Mammary epithelial cell (primary cell): ENCODE measurements at regions not wholly inside any gene's neighbourhood (a gene's known extent, or its start where the extent isn't known, plus 50 kb on each side); places are given as distances from the start of the nearest gene placed in this dataset.

Source experiments
- CTCF ChIP-seq, 2 donors: IDR thresholded peaks in 1 of 2; conservative IDR thresholded peaks in 1 of 2; 2 replicates each; pipeline ENCODE4 v1.5.1; 2011 to 2012; ENCODE audit warnings: inconsistent platforms in 2 of 2, low read length in 2 of 2, mild to moderate bottlenecking in 2 of 2, control low read depth in 1 of 2, low read depth in 1 of 2; ENCODE audit not compliant: insufficient read depth in 1 of 2; ENCODE audit errors: extremely low read depth in 1 of 2
- EZH2 ChIP-seq: IDR thresholded peaks from 2 replicates; pipeline ENCODE4 v1.6.1; 2012; ENCODE audit warnings: low read length, inconsistent platforms, borderline replicate concordance

DNA sequence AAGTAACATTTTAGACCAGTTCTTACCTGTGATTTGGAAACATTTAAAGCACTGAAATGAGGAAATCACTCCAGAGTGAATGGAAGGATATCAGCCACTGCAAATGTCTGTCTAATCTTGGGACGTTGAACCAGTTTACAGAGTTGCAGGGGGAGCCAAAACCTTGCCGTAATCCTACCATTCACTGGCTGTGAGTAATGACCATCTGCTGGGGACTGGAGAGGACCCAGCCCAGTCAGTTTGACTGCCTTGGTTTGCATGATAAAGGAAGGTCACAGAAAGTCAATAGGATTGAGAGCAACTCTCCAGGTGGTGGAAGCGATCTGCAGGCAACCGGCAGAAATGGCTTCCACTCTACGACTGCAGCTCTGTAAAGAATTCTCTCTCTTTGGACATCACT lies 167.2 kb downstream of the AKR1D1 start:
- no peak for TF ChIP-seq CTCF (conservative IDR thresholded peaks at IDR 0.05 in 1 of 2, IDR thresholded peaks at IDR 0.05 in 1 of 2; ENCODE audit: extremely low read depth in 1 of 2, insufficient read depth in 1 of 2, low read depth in 1 of 2, low read length in 2 of 2)
- no peak for TF ChIP-seq EZH2
